ENCODE measurements at regions not wholly inside any gene's neighbourhood (a gene's known extent, or its start where the extent isn't known, plus 50 kb on each side); places are given as distances from the start of the nearest gene placed in this dataset.

- no peak for DNase-seq
These were observed 106.8 kb downstream of the ZBTB18 start for GRCh38 chr1:244157731-244158438.

- DNase-seq: no peak
These were observed 108.6 kb downstream of the ZBTB18 start for GRCh38 chr1:244159646-244160045.

GRCh38 chr1:244160455-244161235 is 109.6 kb downstream of the ZBTB18 start:
- no peak for DNase-seq

GRCh38 chr1:244161236-244161510 is 110.1 kb downstream of the ZBTB18 start:
- no peak for DNase-seq

GRCh38 chr1:244162786-244163530 is 111.9 kb downstream of the ZBTB18 start:
- DNase-seq: no peak

GRCh38 chr1:244163861-244164510 is 112.9 kb downstream of the ZBTB18 start:
- no peak for DNase-seq

GRCh38 chr1:244164511-244164890 is 113.4 kb downstream of the ZBTB18 start:
- DNase-seq: no peak

GRCh38 chr1:244165021-244165420 is 113.9 kb downstream of the ZBTB18 start:
- DNase-seq: no peak

- no peak for DNase-seq
These were observed 114.6 kb downstream of the ZBTB18 start for GRCh38 chr1:244165701-244166100.

- no peak for DNase-seq
These were observed 120.3 kb downstream of the ZBTB18 start for GRCh38 chr1:244171241-244171985.

GRCh38 chr1:244173240-244173639 is 122.2 kb downstream of the ZBTB18 start:
- DNase-seq: no peak

GRCh38 chr1:244173769-244174168 is 122.7 kb downstream of the ZBTB18 start:
- no peak for DNase-seq

- DNase-seq: no peak
These were observed 123.9 kb downstream of the ZBTB18 start for GRCh38 chr1:244174922-244175521.

- no peak for DNase-seq
These were observed 125.1 kb downstream of the ZBTB18 start for GRCh38 chr1:244176201-244176600.

- no peak for DNase-seq
These were observed 129.2 kb downstream of the ZBTB18 start for GRCh38 chr1:244180256-244180655.

- no peak for DNase-seq
These were observed 130.8 kb downstream of the ZBTB18 start for GRCh38 chr1:244181867-244182266.

GRCh38 chr1:244183037-244183436 is 132.0 kb downstream of the ZBTB18 start:
- DNase-seq: no peak

GRCh38 chr1:244186372-244186771 is 135.3 kb downstream of the ZBTB18 start:
- DNase-seq: no peak

- no peak for DNase-seq
These were observed 136.2 kb downstream of the ZBTB18 start for GRCh38 chr1:244187310-244187709.

GRCh38 chr1:244191581-244191980 is 140.5 kb downstream of the ZBTB18 start:
- DNase-seq: no peak

- no peak for DNase-seq
These were observed 141.2 kb downstream of the ZBTB18 start for GRCh38 chr1:244192325-244192724.

Measured in right lung (tissue), 2 donors.